ENCODE measurements at regions not wholly inside any gene's neighbourhood (a gene's known extent, or its start where the extent isn't known, plus 50 kb on each side); places are given as distances from the start of the nearest gene placed in this dataset.
"Not testable (repeated sequence)": the region's sequence is repeated elsewhere in the genome, so short reads cannot be mapped to it uniquely, and the experiment has no call there.

- not testable (repeated sequence) for DNase-seq (ENCODE audit: low spot score)
Observed at GRCh38 chr17:21470422-21470821, 94.3 kb downstream of the KCNJ12 start.

GRCh38 chr17:21470861-21471260 is 94.7 kb downstream of the KCNJ12 start:
- DNase-seq (ENCODE audit: low spot score) = no peak

GRCh38 chr17:21474815-21475214 is 98.7 kb downstream of the KCNJ12 start:
- DNase-seq (ENCODE audit: low spot score) = no peak

DNA sequence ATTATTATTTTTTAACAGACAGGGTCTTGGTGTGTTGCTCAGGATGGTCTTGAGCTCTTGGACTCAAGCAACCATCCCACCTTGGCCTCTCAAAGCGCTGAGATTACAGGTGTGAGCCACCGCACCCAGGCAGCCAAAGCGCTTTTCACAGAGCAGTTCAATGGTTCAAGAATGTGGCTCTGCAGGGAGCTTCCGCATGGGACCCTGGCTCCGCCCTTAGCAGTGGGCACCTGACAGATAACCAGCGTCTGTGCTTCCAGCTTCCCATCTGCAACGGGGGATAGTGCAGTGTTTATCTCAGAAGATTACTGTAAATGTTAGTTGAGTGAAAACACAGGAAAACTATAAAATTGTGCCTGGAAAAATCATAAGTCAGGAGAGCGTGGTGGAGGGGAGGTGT is 99.4 kb downstream of the KCNJ12 start:
- no peak for DNase-seq (ENCODE audit: low spot score)

DNA sequence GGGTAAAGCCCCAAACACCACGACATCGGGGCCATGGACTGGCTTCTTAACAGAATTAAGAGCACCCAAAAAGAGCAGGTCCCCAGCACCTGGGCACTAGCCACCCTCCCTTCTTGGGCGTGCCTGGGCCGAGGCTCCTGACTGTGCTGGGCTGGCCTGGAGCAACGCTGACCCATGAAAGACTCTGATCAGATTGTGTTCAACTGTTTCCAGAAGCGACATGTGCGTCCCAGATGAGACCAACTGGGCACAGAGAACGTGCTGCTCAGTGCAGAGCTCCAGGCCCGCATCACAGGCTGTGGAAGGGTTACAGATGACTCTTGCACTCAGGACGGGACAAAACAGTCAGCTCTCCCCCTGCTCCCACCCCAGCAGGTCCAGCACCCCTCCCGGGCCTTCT is 100.7 kb downstream of the KCNJ12 start:
- DNase-seq (ENCODE audit: low spot score) = no peak

DNA sequence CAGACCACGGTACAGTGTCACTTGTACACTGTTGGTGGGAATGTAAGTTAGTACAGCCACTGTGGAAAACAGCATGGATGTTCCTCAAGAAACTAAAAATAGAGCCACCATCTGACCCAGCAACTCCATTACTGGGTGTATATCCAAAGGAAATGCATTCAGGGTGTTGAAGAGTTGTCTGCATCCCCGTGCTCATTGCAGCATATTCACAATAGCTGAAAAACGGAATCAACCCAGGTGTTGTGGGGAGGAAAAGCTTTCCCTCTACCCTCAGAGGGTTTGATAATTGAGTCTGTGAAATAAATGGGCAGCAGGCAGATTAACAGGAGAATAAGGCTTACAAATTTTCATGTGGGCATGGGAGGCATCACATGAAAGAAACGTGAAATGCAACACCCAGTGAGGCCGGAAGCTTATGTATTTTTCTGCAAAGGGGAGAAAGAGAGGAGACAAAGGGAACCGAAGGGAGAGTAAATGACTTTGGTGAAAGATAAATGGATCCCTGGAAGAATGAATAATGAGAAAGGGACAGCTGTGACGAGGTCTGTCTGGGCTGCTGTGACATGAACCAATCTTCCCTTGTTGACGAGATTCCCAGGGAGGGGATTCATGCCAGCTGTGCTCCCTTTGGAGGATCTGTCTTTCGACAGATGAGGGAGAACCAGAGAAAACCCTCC is 106.2 kb downstream of the KCNJ12 start:
- no peak for DNase-seq (ENCODE audit: low spot score)

DNA sequence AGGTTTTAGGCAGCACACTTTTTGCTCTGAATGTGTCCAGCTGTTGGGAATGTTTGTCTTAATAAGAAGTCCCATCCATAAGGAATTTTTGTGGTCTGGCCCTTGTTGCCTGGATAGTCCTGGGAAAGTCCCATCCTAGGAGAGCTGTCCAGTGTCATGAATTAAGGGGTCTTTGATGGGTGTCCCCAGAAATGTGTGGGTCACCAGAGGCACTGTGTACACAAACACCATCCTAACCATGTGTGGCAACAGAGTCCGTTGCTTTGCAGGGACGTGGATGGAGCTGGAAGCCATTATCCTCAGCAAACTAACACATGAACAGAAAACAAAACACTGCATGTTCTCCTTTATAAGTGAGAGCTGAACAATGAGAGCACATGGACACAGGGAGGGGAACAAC is 111.9 kb downstream of the KCNJ12 start:
- DNase-seq (ENCODE audit: low spot score) = not testable (repeated sequence)

DNA sequence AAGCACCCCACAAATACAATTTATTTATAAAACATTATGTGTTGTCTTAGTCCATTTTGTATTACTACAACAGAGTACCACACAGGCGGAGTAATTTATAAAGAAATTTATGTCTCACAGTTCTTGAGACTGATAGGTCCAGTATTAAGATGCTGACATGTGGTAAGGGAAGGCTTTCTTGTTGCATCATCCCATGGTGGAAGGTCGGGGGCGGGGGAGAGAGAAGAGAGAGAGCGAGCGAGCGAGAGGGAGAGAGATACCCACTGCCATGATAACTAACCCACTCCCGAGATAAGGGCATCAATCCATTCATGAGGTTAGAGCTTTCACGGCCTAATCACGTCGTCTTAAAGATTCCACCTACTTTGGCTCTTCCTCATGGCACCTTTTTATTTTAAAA is 117.8 kb downstream of the KCNJ12 start:
- no peak for DNase-seq (ENCODE audit: low spot score)

DNA sequence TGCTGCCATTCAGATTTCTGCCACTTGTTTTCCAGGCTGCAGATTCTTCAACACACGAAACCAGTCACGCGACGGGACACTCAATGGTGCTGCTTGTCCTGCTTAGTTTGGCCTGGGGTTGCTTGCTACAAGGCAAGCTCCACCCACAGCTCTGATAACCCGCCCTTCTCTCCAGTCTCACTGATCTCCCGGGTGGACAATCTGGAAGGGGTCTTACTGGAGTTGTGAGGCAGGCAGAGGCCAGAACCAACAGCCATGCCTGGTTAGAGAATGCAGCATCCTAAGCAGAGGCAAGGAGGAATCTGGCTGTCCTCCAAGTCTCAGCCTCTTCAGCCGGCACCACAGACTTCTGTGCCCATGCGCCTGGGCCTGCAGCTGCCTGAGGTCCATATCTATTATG is 119.1 kb downstream of the KCNJ12 start:
- no peak for DNase-seq (ENCODE audit: low spot score)

DNA sequence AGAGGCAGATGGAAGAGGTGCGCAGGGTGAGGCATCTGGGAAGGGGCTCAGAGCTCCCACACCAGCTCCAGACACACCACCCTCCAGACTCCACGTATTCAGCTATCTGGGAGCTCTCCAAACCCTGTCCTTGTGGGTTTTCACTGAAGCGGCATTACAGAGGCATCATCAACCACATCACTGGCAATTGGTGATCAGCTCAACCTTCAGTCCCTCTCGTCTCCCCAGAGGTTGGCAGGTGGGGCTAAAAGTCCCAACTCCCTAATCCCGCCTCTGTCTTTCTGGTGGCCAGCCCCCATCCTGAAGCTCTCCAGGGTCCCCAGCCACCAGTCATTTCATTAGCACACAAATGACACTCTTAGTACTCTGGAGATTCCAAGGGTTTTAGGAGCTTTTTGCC is 123.9 kb downstream of the KCNJ12 start:
- DNase-seq (ENCODE audit: low spot score) = no peak

- not testable (repeated sequence) for DNase-seq (ENCODE audit: low spot score)
Observed at GRCh38 chr17:21501927-21502700, 126.0 kb downstream of the KCNJ12 start.

GRCh38 chr17:21505819-21506815 is 130.0 kb downstream of the KCNJ12 start:
- no peak for DNase-seq (ENCODE audit: low spot score)

GRCh38 chr17:21507806-21508205 is 131.6 kb downstream of the KCNJ12 start:
- not testable (repeated sequence) for DNase-seq (ENCODE audit: low spot score)

DNA sequence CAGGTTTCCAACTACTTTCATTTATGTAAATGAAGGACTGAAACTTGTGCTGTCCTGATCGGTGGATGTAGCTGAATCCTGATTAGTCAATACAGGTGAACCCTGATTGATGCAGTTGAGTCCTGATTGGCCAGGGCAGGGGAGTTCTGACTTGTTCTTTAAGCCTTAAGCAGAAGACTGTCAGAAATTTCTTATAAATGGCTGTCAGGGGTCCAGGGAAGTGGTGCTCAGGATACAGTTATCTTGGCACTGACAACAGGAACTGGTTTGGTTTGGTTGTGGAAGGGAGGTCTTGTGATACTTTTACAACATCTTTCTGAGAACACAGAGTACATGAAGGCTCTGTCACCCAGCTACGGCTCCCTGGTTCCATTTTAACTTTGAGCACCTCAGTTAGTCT is 132.1 kb downstream of the KCNJ12 start:
- no peak for DNase-seq (ENCODE audit: low spot score)

DNA sequence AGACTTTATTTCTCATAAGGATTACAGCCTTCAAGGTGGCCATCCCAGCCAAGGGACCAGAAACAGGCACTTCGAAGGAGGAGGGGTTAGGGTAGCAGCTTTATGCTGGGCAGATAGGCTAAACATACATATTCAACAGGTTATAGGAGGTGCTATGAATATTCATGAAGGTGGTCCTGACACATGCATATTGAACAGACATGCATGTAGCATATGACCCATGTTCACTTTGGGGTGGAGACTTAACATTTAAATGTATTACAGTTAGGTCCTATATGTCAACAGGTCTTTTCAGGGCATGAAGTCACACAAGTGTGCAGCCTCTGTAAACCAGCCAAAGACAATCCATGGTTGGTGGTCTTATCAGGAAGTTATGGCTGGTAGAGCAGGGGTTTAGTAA is 133.2 kb downstream of the KCNJ12 start:
- DNase-seq (ENCODE audit: low spot score) = peak; percentile 28

DNA sequence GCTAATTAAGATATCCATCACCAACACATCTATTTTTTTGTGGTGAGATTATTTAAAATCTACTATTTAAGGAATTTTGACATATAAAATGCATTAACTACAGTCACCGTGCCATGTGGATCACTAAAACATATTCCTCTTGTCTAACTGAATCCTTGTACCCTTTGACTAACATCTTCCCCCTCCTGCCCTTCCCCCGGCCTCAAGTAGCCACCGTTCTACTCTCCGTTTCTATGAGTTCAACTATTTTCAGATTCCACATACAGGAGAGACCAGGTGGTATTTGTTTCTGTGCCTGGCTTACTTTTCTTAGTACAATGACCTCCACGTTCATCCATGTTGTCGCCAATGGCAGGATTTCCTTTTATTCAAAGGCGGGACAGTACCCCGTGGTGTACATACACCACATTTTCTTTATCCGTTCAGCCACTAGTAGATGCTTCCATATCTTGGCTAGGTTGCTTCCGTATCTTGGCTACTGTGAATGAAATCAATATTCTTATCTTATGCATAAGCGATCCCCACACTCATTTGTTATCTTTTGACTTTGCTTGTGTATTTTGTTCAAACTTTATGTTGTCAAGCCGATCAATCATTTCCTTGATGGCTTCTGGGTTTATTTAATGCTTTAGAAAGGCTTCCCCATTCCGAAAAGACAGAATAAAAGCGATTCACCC is 134.7 kb downstream of the KCNJ12 start:
- no peak for DNase-seq (ENCODE audit: low spot score)

DNA sequence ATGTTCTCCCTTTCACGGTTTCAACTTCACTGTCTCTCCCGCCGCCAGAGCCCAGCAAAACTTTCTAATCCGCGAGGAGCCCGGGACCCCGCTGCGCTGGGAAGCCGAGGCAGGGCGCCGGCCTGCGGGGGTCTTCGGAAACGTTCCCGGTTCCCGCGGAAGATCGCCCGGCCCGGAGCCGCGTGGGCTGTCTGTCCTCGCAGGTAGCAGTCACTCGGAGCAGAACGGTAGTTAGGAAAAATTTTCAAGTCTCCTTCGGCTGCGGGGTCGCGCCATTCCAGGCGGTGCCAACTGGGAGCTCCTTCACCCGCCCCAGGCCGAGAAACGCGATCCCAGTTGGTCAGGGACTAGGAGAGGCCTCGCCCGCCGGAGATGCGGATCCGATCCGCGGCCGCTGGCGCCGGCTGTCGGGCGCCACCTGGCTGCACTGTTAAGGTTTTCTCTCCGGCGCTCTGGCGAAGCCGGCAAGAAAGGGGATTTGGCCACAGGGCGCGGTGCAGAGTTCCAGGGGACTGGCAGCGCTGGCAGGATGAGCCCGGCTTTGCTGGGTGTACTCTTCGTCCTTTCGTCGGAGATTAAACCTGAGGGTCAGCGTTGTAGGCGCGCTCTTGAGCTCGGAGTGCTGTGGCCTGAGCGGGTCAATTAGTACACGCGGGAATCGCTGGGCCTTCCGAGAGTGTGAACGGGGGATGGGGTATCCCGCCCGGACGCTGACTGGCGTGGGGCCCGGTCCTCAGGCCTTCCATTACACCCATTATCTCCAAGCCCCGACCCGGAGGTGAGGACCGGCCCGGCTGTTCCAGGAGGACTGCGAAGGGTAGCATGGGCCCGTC is 135.4 kb downstream of the KCNJ12 start:
- peak; percentile 17 for DNase-seq (ENCODE audit: low spot score)

GRCh38 chr17:21512307-21513011 is 136.3 kb downstream of the KCNJ12 start:
- peak; percentile 3 for DNase-seq (ENCODE audit: low spot score)

- peak; percentile 66 for DNase-seq (ENCODE audit: low spot score)
Observed at GRCh38 chr17:21513012-21513570, 136.9 kb downstream of the KCNJ12 start.

- not testable (repeated sequence) for DNase-seq (ENCODE audit: low spot score)
Observed at GRCh38 chr17:21514567-21514966, 138.4 kb downstream of the KCNJ12 start.

Measured in NAMALWA (cell line).